WTC11 (cell line): ENCODE measurements at regions not wholly inside any gene's neighbourhood (a gene's known extent, or its start where the extent isn't known, plus 50 kb on each side); places are given as distances from the start of the nearest gene placed in this dataset.

ENCODE experiments used
- ATAC-seq: fragments of 200-7000 bp; cut with Tn5 transposase; 2 replicates; pipeline ENCODE4 v1.10.0; 2021; ENCODE audit warnings: mild to moderate bottlenecking, moderate library complexity
- CTCF ChIA-PET: fragments of 300-600 bp; sonication (Branson Sonifier 250); formaldehyde crosslinking; loops from one replicate; lab custom pipeline; 2021; ENCODE audit warnings: antibody characterized with exemption; lab: Charles Lee
- POLR2A ChIA-PET: fragments of 350-600 bp; sonication (Branson Sonifier 250); formaldehyde crosslinking; loops from one replicate; lab custom pipeline; 2021; ENCODE audit warnings: antibody characterized with exemption; lab: Charles Lee
- DNase-seq: peaks from one replicate; pipeline ENCODE4 v3.0.0; 2021; ENCODE audit warnings: low spot score
- H3K27ac Mint-ChIP-seq: 2 replicates; pipeline ENCODE4 v1.8.0; 2021; ENCODE audit warnings: mixed read lengths
- H3K27me3 Mint-ChIP-seq: 2 replicates; pipeline ENCODE4 v1.8.0; 2021; ENCODE audit warnings: low read depth, mild to moderate bottlenecking, moderate library complexity, mixed read lengths
- H3K36me3 Mint-ChIP-seq: 2 replicates; pipeline ENCODE4 v1.8.0; 2021; ENCODE audit warnings: mixed read lengths
- H3K4me1 Mint-ChIP-seq: 2 replicates; pipeline ENCODE4 v1.8.0; 2022; ENCODE audit warnings: mixed read lengths
- H3K4me3 Mint-ChIP-seq: 2 replicates; pipeline ENCODE4 v1.8.0; 2021; ENCODE audit warnings: mild to moderate bottlenecking, moderate library complexity, mixed read lengths
- H3K9me3 Mint-ChIP-seq: 2 replicates; pipeline ENCODE4 v1.8.0; 2021; ENCODE audit warnings: mixed read lengths
- ELF4 ChIP-seq: sonication (generic); formaldehyde crosslinking; IDR thresholded peaks from 2 replicates; pipeline ENCODE4 v1.8.1; 2022; ENCODE audit warnings: low read depth, mild to moderate bottlenecking, moderate library complexity, missing genetic modification reagents
- JAZF1 ChIP-seq: fragments of 250-450 bp; sonication (Bioruptor Pico); IDR thresholded peaks from 2 replicates; pipeline ENCODE4 v1.9.0; 2021; ENCODE audit warnings: moderate library complexity, mild to moderate bottlenecking, inconsistent platforms
- MYBL2 ChIP-seq: sonication (generic); formaldehyde crosslinking; IDR thresholded peaks from 2 replicates; pipeline ENCODE4 v1.8.1; 2023; ENCODE audit warnings: mild to moderate bottlenecking, moderate library complexity, missing genetic modification reagents
- RORB ChIP-seq: fragments of 250-450 bp; sonication (Bioruptor Pico); IDR thresholded peaks from 2 replicates; pipeline ENCODE4 v1.9.0; 2021; ENCODE audit warnings: mild to moderate bottlenecking
- TCF7 ChIP-seq: sonication (generic); formaldehyde crosslinking; IDR thresholded peaks from 2 replicates; pipeline ENCODE4 v1.8.0; 2022; ENCODE audit warnings: mild to moderate bottlenecking, low read depth, missing genetic modification reagents, moderate library complexity
- ZNF232 ChIP-seq: sonication (generic); formaldehyde crosslinking; IDR thresholded peaks from 2 replicates; pipeline ENCODE4 v1.8.0; 2022; ENCODE audit warnings: mild to moderate bottlenecking, missing genetic modification reagents
- ZNF317 ChIP-seq: sonication (generic); formaldehyde crosslinking; IDR thresholded peaks from 2 replicates; pipeline ENCODE4 v1.8.1; 2023; ENCODE audit warnings: low read depth, mild to moderate bottlenecking, moderate library complexity, missing genetic modification reagents, borderline replicate concordance
- ZNF671 ChIP-seq: fragments of 250-450 bp; sonication (Bioruptor Pico); IDR thresholded peaks from 2 replicates; pipeline ENCODE4 v1.8.0; 2021; ENCODE audit warnings: mild to moderate bottlenecking
- TF ChIP-seq, protein P1 (sequence below): fragments of 200-600 bp; IDR thresholded peaks from 2 replicates; pipeline ENCODE4 v1.8.0; 2022; ENCODE audit warnings: antibody characterized with exemption
- TF ChIP-seq, protein P2 (sequence below): fragments of 250-450 bp; sonication (Bioruptor Pico); IDR thresholded peaks from 2 replicates; pipeline ENCODE4 v1.9.0; 2021; ENCODE audit warnings: mild to moderate bottlenecking
- TF ChIP-seq, protein P3 (sequence below): sonication (generic); formaldehyde crosslinking; IDR thresholded peaks from 2 replicates; pipeline ENCODE4 v1.8.0; 2023; ENCODE audit warnings: mild to moderate bottlenecking, missing genetic modification reagents
- TF ChIP-seq, protein P4 (sequence below): sonication (generic); formaldehyde crosslinking; IDR thresholded peaks from 2 replicates; pipeline ENCODE4 v1.8.0; 2022; ENCODE audit warnings: mild to moderate bottlenecking, missing genetic modification reagents
- TF ChIP-seq, protein P5 (sequence below): sonication (generic); formaldehyde crosslinking; IDR thresholded peaks from 2 replicates; pipeline ENCODE4 v1.8.1; 2023; ENCODE audit warnings: mild to moderate bottlenecking, missing genetic modification reagents, borderline replicate concordance
- TF ChIP-seq, protein P6 (sequence below): fragments of 250-450 bp; sonication (Bioruptor Pico); IDR thresholded peaks from 2 replicates; pipeline ENCODE4 v1.8.0; 2021; ENCODE audit warnings: mild to moderate bottlenecking

DNA sequence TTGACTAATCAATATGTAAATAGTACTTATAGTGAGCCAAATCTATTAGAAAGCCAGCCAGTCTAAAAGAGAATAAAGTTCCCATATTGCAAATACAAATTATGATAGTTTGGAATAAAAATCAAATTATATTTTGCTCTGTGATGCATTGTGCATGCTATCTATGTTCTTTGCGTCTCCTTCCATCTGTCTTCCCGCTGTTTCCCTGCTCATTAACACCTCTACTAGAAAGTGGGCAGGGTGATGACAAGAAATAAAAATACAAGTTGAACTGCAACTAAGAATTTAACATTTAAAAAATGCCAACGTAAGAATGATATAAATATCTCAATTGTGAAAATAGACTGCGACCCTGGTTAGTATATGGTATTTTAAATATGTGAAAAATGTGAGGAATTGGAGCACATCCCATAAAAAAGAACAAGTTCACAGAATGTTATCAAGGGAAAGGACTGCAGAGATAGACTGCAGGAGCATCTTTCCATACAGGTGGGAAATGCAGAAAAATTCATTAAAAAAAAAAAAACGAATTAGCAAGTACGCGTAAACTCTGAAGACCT is 157.6 kb upstream of the PDE7B start (continued):
- TF ChIP-seq, protein P1, sequence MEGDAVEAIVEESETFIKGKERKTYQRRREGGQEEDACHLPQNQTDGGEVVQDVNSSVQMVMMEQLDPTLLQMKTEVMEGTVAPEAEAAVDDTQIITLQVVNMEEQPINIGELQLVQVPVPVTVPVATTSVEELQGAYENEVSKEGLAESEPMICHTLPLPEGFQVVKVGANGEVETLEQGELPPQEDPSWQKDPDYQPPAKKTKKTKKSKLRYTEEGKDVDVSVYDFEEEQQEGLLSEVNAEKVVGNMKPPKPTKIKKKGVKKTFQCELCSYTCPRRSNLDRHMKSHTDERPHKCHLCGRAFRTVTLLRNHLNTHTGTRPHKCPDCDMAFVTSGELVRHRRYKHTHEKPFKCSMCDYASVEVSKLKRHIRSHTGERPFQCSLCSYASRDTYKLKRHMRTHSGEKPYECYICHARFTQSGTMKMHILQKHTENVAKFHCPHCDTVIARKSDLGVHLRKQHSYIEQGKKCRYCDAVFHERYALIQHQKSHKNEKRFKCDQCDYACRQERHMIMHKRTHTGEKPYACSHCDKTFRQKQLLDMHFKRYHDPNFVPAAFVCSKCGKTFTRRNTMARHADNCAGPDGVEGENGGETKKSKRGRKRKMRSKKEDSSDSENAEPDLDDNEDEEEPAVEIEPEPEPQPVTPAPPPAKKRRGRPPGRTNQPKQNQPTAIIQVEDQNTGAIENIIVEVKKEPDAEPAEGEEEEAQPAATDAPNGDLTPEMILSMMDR = no peak
- no peak for TF ChIP-seq TCF7 (CRISPR knock-in tag)
- no peak for TF ChIP-seq JAZF1 (CRISPR knock-in tag)

DNA sequence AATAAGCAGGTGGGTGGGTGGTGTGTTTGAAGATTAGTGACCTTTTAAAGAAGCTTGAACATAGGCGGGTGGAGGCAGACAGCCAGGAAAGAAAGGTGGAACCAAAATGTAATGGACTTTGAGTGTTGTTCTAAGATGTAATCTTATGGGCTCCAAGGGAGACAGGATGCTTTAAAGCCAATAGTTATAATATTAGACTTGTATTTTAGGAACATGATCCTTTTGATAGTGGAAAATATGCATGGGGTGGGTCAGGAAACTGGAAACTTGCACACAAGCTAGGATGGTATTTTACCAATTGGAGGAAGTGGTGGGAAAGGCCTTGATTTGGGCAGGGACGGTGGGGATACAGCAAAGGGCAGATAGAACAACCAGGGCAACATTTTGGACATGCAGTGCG is 151.8 kb upstream of the PDE7B start:
- no peaks in the 10 kb centered on the region for H3K27me3 Mint-ChIP-seq
- no peak for ATAC-seq
- DNase-seq = no peak
- no peak overlapping the region for H3K4me3 Mint-ChIP-seq
- CTCF ChIA-PET = no interaction called here
- POLR2A ChIA-PET = no interaction called here
- no peak overlapping the region for H3K27ac Mint-ChIP-seq
- TF ChIP-seq ZNF317 (CRISPR knock-in tag) (no peak), ZNF671 (CRISPR knock-in tag) (no peak), ELF4 (no peak), RORB (CRISPR knock-in tag) (no peak)
- TF ChIP-seq, protein P2, sequence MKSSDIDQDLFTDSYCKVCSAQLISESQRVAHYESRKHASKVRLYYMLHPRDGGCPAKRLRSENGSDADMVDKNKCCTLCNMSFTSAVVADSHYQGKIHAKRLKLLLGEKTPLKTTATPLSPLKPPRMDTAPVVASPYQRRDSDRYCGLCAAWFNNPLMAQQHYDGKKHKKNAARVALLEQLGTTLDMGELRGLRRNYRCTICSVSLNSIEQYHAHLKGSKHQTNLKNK (CRISPR knock-in tag) = no peak
- TF ChIP-seq, all 79 proteins: peak for 0
- Mint-ChIP-seq H3K4me1 (no peaks in the 10 kb centered on the region), H3K9me3 (no peaks in the 10 kb centered on the region), H3K36me3 (no peaks in the 10 kb centered on the region)

DNA sequence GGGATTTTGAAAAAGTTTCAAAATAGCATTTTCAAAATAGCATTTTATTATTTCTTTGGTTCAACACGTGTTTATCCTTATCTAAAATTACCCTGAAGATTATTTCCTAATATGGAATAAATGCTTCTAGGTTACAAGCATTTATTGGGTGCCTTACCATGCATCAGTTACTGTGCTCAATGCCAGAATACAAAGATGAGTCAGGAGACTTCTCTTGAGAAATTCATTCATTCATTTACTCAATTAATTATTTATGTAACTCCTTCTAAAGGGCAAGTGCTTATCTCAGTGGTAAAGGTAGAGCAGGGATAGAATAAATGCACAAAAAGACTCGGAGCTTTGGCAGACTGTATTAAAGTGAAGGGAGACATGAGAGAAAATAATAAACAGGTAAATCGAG is 150.1 kb upstream of the PDE7B start:
- no peaks in the 10 kb centered on the region for H3K4me1 Mint-ChIP-seq
- TF ChIP-seq ZNF232 (CRISPR knock-in tag) = no peak
- TF ChIP-seq, protein P3, sequence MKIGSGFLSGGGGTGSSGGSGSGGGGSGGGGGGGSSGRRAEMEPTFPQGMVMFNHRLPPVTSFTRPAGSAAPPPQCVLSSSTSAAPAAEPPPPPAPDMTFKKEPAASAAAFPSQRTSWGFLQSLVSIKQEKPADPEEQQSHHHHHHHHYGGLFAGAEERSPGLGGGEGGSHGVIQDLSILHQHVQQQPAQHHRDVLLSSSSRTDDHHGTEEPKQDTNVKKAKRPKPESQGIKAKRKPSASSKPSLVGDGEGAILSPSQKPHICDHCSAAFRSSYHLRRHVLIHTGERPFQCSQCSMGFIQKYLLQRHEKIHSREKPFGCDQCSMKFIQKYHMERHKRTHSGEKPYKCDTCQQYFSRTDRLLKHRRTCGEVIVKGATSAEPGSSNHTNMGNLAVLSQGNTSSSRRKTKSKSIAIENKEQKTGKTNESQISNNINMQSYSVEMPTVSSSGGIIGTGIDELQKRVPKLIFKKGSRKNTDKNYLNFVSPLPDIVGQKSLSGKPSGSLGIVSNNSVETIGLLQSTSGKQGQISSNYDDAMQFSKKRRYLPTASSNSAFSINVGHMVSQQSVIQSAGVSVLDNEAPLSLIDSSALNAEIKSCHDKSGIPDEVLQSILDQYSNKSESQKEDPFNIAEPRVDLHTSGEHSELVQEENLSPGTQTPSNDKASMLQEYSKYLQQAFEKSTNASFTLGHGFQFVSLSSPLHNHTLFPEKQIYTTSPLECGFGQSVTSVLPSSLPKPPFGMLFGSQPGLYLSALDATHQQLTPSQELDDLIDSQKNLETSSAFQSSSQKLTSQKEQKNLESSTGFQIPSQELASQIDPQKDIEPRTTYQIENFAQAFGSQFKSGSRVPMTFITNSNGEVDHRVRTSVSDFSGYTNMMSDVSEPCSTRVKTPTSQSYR = no peak
- TF ChIP-seq, protein P4, sequence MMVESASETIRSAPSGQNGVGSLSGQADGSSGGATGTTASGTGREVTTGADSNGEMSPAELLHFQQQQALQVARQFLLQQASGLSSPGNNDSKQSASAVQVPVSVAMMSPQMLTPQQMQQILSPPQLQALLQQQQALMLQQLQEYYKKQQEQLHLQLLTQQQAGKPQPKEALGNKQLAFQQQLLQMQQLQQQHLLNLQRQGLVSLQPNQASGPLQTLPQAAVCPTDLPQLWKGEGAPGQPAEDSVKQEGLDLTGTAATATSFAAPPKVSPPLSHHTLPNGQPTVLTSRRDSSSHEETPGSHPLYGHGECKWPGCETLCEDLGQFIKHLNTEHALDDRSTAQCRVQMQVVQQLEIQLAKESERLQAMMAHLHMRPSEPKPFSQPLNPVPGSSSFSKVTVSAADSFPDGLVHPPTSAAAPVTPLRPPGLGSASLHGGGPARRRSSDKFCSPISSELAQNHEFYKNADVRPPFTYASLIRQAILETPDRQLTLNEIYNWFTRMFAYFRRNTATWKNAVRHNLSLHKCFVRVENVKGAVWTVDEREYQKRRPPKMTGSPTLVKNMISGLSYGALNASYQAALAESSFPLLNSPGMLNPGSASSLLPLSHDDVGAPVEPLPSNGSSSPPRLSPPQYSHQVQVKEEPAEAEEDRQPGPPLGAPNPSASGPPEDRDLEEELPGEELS (CRISPR knock-in tag) = no peak
- H3K4me3 Mint-ChIP-seq = no peak overlapping the region
- no peaks in the 10 kb centered on the region for H3K9me3 Mint-ChIP-seq
- no peak overlapping the region for H3K27ac Mint-ChIP-seq
- CTCF ChIA-PET = interaction anchor here (0.6 kb wide), 1 partner anchor 42 kb away, joined by 3 read pairs; no protein-coding TSS in a partner anchor
- H3K27me3 Mint-ChIP-seq = no peaks in the 10 kb centered on the region
- H3K36me3 Mint-ChIP-seq = no peaks in the 10 kb centered on the region
- POLR2A ChIA-PET = no interaction called here
- no peak for DNase-seq
- ATAC-seq = no peak

DNA sequence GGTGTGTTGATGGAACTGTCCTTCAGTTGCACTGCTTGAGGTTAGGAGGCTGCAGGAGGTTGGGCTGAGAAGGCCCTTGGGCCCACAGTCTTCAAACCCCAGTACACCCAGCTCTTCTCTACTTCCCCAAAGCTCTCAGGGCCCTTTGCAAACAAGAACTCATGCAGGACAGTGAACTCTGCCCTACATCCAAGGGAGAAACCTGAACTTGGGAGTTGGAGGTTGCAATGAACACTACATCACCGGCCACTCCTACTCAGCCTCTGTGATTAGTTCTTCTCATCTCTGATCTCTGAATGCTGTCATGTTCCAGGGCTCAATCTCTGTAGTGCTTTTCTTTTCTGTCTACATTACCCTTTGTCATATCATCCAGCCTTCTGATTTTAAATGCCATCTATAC is 148.5 kb upstream of the PDE7B start:
- Mint-ChIP-seq H3K9me3 (no peaks in the 10 kb centered on the region), H3K27ac (no peak overlapping the region), H3K4me3 (no peak overlapping the region), H3K36me3 (no peaks in the 10 kb centered on the region), H3K27me3 (no peaks in the 10 kb centered on the region), H3K4me1 (no peaks in the 10 kb centered on the region)
- ATAC-seq (no peak), DNase-seq (no peak)
- CTCF ChIA-PET = interaction anchor here (0.9 kb wide), 1 partner anchor 207 kb away, joined by 3 read pairs; no protein-coding TSS in a partner anchor
- POLR2A ChIA-PET = no interaction called here
- no peak for TF ChIP-seq JAZF1 (CRISPR knock-in tag)
- TF ChIP-seq, protein P5, sequence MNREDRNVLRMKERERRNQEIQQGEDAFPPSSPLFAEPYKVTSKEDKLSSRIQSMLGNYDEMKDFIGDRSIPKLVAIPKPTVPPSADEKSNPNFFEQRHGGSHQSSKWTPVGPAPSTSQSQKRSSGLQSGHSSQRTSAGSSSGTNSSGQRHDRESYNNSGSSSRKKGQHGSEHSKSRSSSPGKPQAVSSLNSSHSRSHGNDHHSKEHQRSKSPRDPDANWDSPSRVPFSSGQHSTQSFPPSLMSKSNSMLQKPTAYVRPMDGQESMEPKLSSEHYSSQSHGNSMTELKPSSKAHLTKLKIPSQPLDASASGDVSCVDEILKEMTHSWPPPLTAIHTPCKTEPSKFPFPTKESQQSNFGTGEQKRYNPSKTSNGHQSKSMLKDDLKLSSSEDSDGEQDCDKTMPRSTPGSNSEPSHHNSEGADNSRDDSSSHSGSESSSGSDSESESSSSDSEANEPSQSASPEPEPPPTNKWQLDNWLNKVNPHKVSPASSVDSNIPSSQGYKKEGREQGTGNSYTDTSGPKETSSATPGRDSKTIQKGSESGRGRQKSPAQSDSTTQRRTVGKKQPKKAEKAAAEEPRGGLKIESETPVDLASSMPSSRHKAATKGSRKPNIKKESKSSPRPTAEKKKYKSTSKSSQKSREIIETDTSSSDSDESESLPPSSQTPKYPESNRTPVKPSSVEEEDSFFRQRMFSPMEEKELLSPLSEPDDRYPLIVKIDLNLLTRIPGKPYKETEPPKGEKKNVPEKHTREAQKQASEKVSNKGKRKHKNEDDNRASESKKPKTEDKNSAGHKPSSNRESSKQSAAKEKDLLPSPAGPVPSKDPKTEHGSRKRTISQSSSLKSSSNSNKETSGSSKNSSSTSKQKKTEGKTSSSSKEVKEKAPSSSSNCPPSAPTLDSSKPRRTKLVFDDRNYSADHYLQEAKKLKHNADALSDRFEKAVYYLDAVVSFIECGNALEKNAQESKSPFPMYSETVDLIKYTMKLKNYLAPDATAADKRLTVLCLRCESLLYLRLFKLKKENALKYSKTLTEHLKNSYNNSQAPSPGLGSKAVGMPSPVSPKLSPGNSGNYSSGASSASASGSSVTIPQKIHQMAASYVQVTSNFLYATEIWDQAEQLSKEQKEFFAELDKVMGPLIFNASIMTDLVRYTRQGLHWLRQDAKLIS = no peak
- TF ChIP-seq, protein P6, sequence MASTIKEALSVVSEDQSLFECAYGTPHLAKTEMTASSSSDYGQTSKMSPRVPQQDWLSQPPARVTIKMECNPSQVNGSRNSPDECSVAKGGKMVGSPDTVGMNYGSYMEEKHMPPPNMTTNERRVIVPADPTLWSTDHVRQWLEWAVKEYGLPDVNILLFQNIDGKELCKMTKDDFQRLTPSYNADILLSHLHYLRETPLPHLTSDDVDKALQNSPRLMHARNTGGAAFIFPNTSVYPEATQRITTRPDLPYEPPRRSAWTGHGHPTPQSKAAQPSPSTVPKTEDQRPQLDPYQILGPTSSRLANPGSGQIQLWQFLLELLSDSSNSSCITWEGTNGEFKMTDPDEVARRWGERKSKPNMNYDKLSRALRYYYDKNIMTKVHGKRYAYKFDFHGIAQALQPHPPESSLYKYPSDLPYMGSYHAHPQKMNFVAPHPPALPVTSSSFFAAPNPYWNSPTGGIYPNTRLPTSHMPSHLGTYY (CRISPR knock-in tag) = no peak
- no peak for TF ChIP-seq MYBL2 (CRISPR knock-in tag)
- TF ChIP-seq, protein P1 = no peak
